ENCODE measurements at regions not wholly inside any gene's neighbourhood (a gene's known extent, or its start where the extent isn't known, plus 50 kb on each side); places are given as distances from the start of the nearest gene placed in this dataset.
"Not testable (repeated sequence)": the region's sequence is repeated elsewhere in the genome, so short reads cannot be mapped to it uniquely, and the experiment has no call there.

GRCh38 chr15:20345401-20345958 is 196.1 kb downstream of the GOLGA6L6 start:
- Histone ChIP-seq H3K9me3 (peaks cover 52% of the 10 kb centered on the region), H3K27me3 (replicated peaks; ENCODE audit: control insufficient read depth, insufficient read depth, low read length) (no peaks in the 10 kb centered on the region), H3K4me3 (ENCODE audit: low read depth, low read length) (no peak overlapping the region), H3K4me1 (no peaks in the 10 kb centered on the region), H3K36me3 (ENCODE audit: control insufficient read depth, insufficient read depth, low read length) (no peaks in the 10 kb centered on the region)
- Mint-ChIP-seq H3K27me3 (ENCODE audit: insufficient read depth, unreplicated experiment) (no peaks in the 10 kb centered on the region), H3K27ac (ENCODE audit: unreplicated experiment) (no peak overlapping the region), H3K36me3 (ENCODE audit: insufficient read depth, unreplicated experiment) (no peaks in the 10 kb centered on the region), H3K9me3 (ENCODE audit: unreplicated experiment) (no peaks in the 10 kb centered on the region), H3K4me3 (ENCODE audit: unreplicated experiment) (no peak overlapping the region), H3K4me1 (ENCODE audit: low read depth, unreplicated experiment) (no peaks in the 10 kb centered on the region)
- POLR2A ChIA-PET = no interaction called here
- BruUV-seq (replicated peaks) = no TSS peak
- intact Hi-C loops (cut with micrococcal nuclease; ENCODE audit: unreplicated experiment) = no loop called here
- CTCF ChIA-PET = no interaction called here
- DNase-seq = peak; percentile 8 to 48
- TF ChIP-seq CTCF (IDR thresholded peaks at IDR 0.05; ENCODE audit: insufficient read depth in 1 of 2, low read depth in 1 of 2, low read length in 1 of 2, severe bottlenecking in 1 of 2, unreplicated experiment in 1 of 2) = no peak

DNA sequence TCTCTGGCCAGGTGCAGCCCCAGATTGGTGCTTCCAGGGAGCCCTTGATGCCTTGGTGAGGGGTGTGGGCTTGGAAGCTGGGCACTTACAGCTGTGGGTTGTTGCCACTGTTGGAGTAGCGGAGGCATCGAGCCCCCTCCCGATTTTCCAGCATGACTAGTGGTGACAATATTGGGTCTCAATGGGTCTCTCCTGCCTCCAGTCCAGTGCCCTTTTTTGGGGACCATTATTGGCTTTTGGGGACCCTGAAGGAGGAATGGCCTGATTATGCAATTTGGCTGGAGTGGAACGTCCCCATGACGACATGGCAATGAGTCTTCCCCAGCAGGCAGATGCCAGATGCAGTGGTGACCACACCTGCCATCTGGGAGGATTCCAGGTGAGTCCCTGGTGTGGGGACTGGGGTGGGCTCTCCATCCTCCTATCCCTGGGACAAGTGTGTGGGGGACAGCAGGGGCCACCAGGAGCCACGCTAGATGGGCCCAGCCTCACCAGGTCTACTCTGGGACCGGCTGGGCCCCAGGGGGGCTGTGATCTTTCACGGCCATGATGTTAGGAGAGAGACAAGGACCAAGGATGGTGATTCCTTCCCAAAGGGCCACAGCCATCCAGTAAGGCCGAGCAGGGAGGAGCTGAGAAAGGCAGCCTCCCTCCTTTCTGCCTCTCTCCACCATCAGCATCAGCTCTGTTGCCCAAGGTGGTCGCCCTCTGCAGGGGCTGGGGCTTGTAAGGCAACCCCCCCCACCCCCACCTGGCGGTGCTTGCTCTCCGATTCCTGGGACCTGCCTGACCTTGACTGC is 196.8 kb downstream of the GOLGA6L6 start:
- POLR2A ChIA-PET = no interaction called here
- no peaks in the 10 kb centered on the region for H3K4me1 Mint-ChIP-seq (ENCODE audit: low read depth, unreplicated experiment)
- Histone ChIP-seq H3K4me3 (ENCODE audit: low read depth, low read length) (no peak overlapping the region), H3K27me3 (replicated peaks; ENCODE audit: control insufficient read depth, insufficient read depth, low read length) (no peaks in the 10 kb centered on the region), H3K36me3 (ENCODE audit: control insufficient read depth, insufficient read depth, low read length) (no peaks in the 10 kb centered on the region), H3K4me1 (no peaks in the 10 kb centered on the region), H3K9me3 (peaks cover 58% of the 10 kb centered on the region)
- H3K27ac Mint-ChIP-seq (ENCODE audit: unreplicated experiment) = no peak overlapping the region
- peak in 1 of 2 experiments; percentile 50 for DNase-seq
- no peaks in the 10 kb centered on the region for H3K36me3 Mint-ChIP-seq (ENCODE audit: insufficient read depth, unreplicated experiment)
- no TSS peak for BruUV-seq (replicated peaks)
- TF ChIP-seq CTCF (IDR thresholded peaks at IDR 0.05; ENCODE audit: insufficient read depth in 1 of 2, low read depth in 1 of 2, low read length in 1 of 2, severe bottlenecking in 1 of 2, unreplicated experiment in 1 of 2) = no peak
- H3K4me3 Mint-ChIP-seq (ENCODE audit: unreplicated experiment) = no peak overlapping the region
- H3K9me3 Mint-ChIP-seq (ENCODE audit: unreplicated experiment) = no peaks in the 10 kb centered on the region
- intact Hi-C loops (cut with micrococcal nuclease; ENCODE audit: unreplicated experiment) = no loop called here
- no peaks in the 10 kb centered on the region for H3K27me3 Mint-ChIP-seq (ENCODE audit: insufficient read depth, unreplicated experiment)
- CTCF ChIA-PET = no interaction called here

- H3K4me1 Mint-ChIP-seq (ENCODE audit: low read depth, unreplicated experiment); intact Hi-C loops (cut with micrococcal nuclease; ENCODE audit: unreplicated experiment); H3K9me3 Mint-ChIP-seq (ENCODE audit: unreplicated experiment); H3K36me3 Mint-ChIP-seq (ENCODE audit: insufficient read depth, unreplicated experiment); BruUV-seq (replicated peaks); H3K36me3 ChIP-seq (ENCODE audit: control insufficient read depth, insufficient read depth, low read length); CTCF ChIA-PET; H3K27me3 Mint-ChIP-seq (ENCODE audit: insufficient read depth, unreplicated experiment); H3K4me3 ChIP-seq (ENCODE audit: low read depth, low read length); H3K4me3 Mint-ChIP-seq (ENCODE audit: unreplicated experiment); H3K4me1 ChIP-seq; POLR2A ChIA-PET; H3K27ac Mint-ChIP-seq (ENCODE audit: unreplicated experiment); H3K27me3 ChIP-seq (replicated peaks; ENCODE audit: control insufficient read depth, insufficient read depth, low read length): not testable (repeated sequence)
- peak in 1 of 2 experiments; percentile 57 for DNase-seq
- H3K9me3 ChIP-seq = peaks cover 54% of the 10 kb centered on the region
Measured at GRCh38 chr15:20343395-20344211, 198.0 kb downstream of the GOLGA6L6 start.

DNA sequence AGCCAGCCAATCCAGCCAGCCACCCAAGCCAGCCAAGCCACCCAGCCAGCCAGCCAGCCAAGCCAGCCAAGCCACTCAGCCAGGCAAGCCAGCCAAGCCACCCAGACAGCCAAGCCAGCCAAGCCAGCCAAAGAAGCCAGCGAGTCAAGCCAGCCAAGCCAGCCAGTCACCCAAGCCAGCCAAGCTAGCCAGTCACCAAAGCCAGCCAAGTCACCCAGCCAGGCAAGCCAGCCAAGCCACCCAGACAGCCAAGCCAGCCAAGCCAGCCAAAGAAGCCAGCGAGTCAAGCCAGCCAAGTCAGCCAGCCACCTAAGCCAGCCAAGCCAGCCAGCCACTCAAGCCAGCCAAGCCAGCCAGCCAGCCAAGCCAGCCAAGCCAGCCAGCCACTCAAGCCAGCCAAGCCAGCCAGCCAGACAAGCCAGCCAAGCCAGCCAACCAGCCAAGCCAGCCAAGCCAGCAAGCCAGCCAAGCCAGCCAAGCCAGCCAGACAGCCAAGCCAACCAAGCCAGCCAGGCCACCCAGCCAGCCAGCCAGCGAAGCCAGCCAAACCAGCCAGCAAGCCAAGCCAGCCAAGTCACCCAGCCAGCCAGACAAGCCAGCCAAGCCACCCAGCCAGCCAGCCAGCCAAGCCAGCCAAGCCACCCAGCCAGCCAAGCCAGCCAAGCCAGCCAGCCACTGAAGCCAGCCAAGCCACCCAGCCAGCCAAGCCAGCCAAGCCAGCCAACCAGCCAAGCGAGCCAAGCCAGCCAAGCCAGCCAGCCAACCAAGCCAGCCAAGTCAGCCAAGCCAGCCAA is 198.8 kb downstream of the GOLGA6L6 start:
- CTCF ChIA-PET; H3K4me1 ChIP-seq; H3K27me3 Mint-ChIP-seq (ENCODE audit: insufficient read depth, unreplicated experiment); H3K4me1 Mint-ChIP-seq (ENCODE audit: low read depth, unreplicated experiment); H3K9me3 Mint-ChIP-seq (ENCODE audit: unreplicated experiment); H3K27ac Mint-ChIP-seq (ENCODE audit: unreplicated experiment); H3K36me3 ChIP-seq (ENCODE audit: control insufficient read depth, insufficient read depth, low read length); POLR2A ChIA-PET; H3K4me3 Mint-ChIP-seq (ENCODE audit: unreplicated experiment); H3K4me3 ChIP-seq (ENCODE audit: low read depth, low read length); H3K27me3 ChIP-seq (replicated peaks; ENCODE audit: control insufficient read depth, insufficient read depth, low read length); H3K36me3 Mint-ChIP-seq (ENCODE audit: insufficient read depth, unreplicated experiment); intact Hi-C loops (cut with micrococcal nuclease; ENCODE audit: unreplicated experiment); BruUV-seq (replicated peaks): not testable (repeated sequence)
- H3K9me3 ChIP-seq = peaks cover 49% of the 10 kb centered on the region
- DNase-seq = peak in 1 of 2 experiments; percentile 47
